ENCODE measurements at regions not wholly inside any gene's neighbourhood (a gene's known extent, or its start where the extent isn't known, plus 50 kb on each side); places are given as distances from the start of the nearest gene placed in this dataset.

GRCh38 chr6:30806581-30807183 lies 62.3 kb upstream of the IER3 start:
- no peak for DNase-seq

- DNase-seq = no peak
Measured at GRCh38 chr6:30804333-30804732, 60.0 kb upstream of the IER3 start.

GRCh38 chr6:30802731-30803130 lies 58.4 kb upstream of the IER3 start:
- no peak for DNase-seq

GRCh38 chr6:30801950-30802349 lies 57.6 kb upstream of the IER3 start:
- no peak for DNase-seq

GRCh38 chr6:30800871-30801270 lies 56.5 kb upstream of the IER3 start:
- no peak for DNase-seq

GRCh38 chr6:30799210-30799609 lies 54.9 kb upstream of the IER3 start:
- DNase-seq = no peak

GRCh38 chr6:30798494-30798893 lies 54.1 kb upstream of the IER3 start:
- no peak for DNase-seq

GRCh38 chr6:30795549-30796293 lies 51.4 kb upstream of the IER3 start:
- DNase-seq = no peak
